HG03439 (cell line): ENCODE measurements at regions not wholly inside any gene's neighbourhood (a gene's known extent, or its start where the extent isn't known, plus 50 kb on each side); places are given as distances from the start of the nearest gene placed in this dataset.
"Not testable (repeated sequence)": the region's sequence is repeated elsewhere in the genome, so short reads cannot be mapped to it uniquely, and the experiment has no call there.

Experiments
- ATAC-seq: cut with Tn5 transposase; IDR thresholded peaks from one replicate; pipeline ENCODE4 v1.9.1; 2021; ENCODE audit warnings: mild to moderate bottlenecking, moderate library complexity; ENCODE audit not compliant: unreplicated experiment

DNA sequence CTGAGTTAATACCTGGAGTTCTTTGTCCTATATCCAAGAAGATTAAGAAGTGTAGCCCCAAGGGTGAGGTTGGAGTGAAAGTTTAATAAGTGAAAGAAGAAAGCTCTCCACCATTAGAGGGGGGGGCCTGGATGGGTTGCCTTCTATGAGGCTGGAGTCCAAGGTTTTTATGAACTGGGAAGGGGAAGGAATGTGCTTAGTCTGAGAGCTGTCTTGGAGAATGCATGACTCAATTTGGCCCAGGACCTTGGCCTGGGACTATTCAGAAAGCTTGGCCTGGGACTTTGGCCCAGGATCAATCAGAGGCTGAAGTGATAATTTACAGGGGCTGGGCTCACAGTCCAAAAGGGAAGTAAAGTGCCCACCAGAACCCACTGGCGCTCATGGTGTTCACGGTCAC is 1049.0 kb upstream of the GRIA3 start:
- no peak for ATAC-seq

DNA sequence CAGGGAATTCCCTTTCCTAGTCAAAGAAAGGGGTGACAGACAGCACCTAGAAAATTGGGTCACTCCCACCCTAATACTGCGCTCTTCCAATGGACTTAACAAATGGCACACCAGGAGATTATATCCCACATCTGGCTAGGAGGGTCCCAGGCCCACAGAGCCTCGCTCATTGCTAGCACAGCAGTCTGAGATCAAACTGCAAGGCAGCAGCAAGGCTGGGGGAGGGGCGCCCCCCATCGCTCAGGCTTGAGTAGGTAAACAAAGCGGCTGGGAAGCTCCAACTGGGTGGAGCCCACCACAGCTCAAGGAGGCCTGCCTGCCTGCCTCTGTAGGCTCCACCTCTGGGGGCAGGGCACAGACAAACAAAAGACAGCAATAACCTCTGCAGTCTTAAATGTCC is 1043.9 kb upstream of the GRIA3 start:
- not testable (repeated sequence) for ATAC-seq

DNA sequence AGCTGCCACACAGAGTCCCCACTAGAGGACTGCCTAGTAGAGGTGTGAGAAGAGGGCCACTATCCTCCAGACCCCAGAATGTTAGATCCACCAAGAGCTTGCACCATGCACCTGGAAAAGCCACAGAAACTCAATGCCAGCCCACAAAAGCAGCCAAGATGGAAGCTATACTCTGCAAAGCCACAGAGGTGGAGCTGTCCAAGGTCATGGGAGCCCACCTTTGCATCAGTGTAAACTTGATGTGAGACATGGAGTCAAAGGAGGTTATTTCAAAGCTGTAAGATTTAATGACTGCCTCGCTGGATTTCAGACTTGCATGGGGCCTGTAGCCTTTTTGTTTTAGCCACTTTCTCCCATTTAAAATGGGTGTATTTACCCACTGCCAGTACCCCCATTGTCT is 1030.1 kb upstream of the GRIA3 start:
- ATAC-seq, result no peak

DNA sequence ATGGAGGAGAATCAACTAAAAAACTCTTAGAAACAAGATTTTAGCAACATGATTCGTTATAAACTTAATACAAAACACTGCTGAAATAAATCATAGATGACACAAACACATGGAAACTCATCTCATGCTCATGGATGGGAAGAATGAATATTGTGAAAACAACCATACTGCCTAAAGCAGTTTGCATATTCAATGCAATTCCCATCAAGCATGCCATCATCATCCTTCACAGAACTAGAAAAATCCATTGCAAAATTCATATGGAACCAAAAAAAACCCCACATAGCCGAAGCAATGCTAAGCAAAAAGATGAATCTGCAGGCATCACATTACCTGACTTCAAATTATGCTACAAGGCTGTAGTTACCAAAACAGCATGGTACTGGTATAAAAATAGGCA is 1015.8 kb upstream of the GRIA3 start:
- no peak for ATAC-seq

DNA sequence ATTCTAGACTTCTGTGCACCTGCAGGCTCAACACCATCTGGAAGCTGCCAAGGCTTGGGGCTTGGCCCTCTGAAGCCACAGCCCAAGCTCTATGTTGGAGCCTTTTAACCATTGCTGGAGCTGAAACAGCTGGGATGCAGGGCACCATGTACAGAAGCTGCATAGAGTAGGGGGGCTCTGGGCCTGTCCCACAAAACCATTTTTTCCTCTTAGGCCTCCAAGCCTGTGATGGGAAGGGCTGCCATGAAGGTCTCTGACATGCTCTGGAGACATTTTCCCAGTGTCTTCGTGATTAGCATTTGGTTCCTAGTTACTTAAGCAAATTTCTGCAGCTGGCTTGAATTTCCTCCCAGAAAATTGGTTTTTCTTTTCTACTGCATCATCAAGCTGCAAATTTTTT is 999.3 kb upstream of the GRIA3 start:
- no peak for ATAC-seq

DNA sequence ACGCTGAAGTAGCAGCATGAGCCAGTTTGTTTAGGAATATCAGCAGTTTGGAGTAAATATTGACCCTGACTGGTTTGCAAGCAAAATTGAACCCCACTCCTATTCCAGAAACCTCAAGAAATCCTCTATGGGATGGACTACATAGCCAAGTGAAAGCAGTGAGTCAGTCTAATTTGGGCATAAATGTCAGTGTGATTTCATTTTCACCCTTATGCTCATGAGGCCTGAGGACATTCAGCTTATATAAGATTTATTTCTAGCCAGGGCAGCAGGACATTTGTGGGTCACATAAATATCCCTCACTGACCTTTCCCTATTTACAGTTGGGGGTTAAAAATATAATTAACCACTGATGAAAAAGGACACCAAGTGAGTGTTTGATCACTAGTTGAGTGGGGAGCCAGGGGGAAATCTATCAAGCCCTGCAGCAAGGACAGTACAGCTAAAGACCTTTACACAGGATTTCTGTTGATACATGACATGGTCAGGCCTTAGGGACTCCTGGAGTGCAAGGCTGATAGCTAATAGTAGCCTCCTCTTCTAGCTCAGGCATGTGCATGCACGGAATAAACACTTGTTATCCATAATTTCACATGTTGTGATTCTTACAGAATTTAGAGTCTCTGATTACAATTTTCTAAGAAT is 996.9 kb upstream of the GRIA3 start:
- ATAC-seq, result no peak

DNA sequence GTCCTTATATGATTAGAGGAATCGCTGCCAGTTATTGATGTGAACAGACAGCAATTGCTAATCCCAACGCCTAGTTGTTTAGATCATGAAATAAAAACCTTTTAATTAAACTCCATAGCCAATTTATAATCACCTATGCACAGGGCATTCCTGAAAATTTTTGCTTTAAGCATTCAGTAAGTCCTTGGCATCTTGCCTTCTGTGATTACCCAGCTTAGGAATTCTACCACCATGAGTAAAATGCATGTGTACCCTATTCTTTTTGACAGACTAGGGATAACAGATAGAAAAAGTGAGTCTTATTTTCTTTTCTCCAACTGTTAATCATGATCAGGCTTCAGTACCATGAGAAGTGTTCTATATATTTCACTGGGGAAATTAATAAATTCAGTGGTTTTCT is 995.3 kb upstream of the GRIA3 start:
- no peak for ATAC-seq

DNA sequence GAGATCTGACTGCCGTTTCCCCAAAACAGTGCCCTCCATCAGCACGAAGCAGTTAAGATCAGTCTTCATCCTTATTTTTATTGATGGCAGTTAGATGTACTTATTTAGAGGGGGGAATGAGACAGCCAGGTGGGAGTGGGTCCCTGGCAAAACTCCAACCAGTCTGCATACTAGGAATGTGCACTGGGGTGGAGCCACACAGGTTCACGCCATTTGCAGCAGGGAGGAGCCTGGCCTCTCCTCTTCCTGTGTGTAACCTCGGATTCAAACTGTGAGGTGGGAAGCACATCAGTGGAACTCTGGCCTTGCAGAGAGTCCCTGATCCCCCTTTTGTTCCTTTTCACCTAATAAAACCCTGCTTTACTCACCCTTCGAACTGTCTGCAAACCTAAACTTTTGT is 987.7 kb upstream of the GRIA3 start:
- ATAC-seq, result no peak

DNA sequence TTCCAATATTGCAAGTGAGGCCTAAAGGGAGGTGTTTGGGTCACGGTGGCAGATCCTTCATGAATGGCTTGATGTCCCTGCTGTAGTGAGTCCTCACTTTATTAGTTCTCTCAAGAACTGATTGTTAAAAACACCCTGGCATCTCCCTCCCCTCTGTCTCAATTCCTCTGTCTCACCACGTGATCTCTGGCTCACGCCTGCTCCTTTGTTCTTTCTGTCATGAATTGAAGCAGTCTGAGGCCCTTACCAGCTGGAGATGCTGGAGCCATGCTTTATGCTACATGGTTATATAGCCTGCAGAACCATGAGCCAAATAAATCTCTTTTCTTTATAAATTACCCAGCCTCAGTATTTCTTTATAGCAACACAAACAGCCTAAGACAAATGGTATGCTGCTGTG is 980.7 kb upstream of the GRIA3 start:
- ATAC-seq, result no peak

DNA sequence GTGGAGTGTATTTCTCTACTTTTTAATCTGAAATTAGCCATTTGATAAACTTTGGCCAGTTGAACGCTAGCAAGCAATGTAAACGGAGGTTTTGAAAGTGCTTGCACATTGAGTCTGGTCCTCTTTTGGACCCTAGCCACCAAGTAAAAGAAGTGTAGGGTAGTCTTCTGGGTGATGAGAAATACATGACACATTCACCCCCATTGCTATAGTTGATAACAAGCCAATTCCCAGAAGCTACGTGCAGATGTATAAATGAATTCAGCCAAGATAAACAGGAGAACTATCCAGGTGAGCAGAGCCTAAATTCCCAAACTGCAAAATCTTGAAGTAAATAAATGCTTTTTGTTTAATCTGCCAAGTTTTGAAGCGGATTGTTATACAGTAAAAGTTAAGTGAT is 965.4 kb upstream of the GRIA3 start:
- no peak for ATAC-seq

DNA sequence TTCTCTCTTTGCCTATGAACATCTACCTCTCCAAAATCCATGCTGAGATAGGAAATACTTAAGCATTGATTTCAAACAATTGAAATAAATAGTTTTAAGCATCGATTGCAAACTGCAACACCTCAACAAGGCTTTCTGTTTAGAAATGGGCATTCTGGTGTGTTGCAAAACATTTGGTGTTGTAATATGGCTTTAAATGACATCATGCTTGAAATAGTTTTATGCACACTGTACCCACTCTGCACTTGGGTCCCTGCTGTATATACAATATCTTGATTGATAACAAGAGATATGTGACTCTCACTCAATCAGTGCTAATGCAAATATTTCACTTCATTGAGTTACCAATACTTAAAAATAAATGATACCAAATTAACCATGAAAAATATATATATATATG is 964.9 kb upstream of the GRIA3 start:
- no peak for ATAC-seq

DNA sequence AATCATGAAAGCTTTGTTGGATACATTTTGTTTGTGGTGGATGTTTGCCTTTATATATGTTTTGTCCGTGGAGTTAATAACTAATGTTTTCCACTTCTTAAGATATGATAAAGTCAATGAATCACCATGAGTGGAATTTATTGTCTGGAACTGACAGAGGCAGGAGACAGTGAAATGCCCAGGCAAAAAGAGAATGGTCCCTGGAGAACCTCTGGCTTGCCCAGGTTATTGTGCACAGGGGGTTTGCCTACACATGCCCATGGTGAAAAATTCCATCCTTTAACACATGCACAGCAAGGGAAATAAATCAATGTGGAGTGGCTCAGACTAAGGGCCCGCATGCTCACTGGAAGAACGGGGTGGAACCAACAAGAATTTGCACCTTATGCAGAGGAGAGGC is 964.3 kb upstream of the GRIA3 start:
- ATAC-seq, result no peak

DNA sequence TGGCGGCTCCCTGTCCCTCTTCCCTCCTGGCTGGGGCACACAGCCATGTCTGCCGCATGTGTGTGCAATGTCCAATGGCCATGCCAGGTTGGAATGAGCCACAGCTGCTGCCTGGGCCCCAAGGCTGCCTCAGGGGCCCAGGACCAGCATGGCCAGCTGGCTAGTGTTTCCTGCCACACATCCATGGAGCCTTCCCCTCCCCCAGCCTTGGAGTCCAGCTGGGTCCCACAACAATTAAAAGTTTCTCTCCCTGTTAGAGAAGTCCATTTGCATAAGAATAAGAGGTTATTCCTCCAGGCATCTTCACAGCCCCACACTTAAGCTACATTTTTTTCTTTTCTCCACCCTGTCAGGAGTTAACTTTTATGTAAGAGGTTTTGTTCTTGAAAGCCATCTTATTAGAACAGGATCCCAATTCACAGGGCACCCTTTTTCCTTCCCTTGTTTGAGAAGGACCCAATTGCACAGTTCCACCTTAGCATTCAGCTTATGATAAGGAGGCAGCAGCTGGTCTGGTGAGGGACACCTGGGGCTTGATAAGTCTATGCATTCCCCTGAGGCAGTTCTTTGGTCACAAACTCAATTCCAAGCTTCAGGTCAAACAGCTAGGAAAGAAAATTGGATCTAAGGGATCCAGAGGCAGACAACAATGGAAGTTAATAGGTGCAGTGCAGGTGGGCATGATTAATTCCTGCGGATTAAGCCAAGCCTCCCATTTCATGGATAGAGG is 963.3 kb upstream of the GRIA3 start:
- no peak for ATAC-seq

DNA sequence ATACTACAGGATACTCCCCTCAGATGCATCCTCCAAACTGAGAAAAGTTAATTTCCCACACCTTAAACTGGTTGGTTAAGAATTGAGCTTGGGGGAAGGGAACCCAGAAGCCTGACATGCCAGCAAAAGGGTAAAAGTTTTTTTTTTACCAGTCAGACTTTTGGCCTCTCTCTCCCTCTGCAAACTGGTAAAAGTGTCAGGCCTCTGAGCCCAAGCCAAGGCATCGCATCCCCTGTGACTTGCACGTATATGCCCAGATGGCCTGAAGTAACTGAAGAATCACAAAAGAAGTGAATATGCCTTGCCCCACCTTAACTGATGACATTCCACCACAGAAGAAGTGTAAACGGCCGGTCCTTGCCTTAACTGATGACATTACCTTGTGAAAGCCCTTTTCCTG is 962.3 kb upstream of the GRIA3 start:
- ATAC-seq, result not testable (repeated sequence)

DNA sequence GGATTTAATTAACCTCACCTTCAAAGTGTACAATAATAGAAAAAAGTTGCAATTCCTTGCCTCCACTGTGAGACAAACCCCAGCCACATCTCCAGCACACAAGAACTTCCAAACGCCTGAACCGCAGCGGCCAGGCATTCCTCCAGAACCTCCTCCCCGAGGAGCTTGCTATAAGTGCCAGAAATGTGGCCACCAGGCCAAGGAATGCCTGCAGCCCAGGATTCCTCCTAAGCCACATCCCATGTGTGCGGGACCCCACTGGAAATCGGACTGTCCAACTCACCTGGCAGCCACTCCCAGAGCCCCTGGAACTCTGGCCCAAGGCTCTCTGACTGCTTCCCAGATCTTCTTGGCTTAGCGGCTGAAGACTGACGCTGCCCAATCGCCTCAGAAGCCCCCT is 959.9 kb upstream of the GRIA3 start:
- ATAC-seq, result not testable (repeated sequence)

DNA sequence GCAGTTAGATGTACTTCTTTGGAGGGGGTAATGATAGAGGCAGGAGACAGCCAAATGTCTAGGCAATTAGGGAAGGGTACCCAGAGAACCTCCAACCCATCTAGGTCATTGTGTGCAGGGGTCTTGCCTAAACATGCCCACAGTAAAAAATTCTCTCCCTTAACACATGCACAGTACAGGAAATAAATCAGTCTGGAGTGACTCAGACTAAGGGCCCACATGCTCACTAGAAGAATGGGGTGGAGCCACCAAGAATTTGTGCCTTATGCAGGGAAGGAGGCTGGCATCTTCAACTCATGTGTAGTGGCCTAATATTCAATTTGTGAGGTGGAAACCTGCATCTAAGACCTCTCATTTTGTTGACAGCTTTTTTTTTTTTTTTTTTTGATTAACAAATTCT is 945.3 kb upstream of the GRIA3 start:
- no peak for ATAC-seq

DNA sequence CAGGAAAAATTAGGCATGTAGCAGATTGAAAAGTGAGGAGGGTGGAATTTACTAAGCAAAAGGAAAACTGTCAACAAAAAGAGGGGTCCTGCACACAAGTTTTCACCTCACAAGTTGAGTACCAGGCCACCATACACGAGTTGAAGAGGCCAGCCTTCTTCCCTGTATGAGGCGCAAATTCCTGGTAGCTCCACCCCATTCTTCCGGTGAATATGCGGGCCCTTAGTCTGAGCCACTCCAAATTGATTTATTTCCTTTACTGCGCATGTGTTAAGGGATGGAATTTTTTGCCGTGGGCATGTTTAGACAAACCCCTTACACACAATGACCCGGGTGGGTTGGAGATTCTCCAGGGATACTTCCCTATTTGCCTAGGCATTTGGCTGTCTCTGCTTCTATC is 942.1 kb upstream of the GRIA3 start:
- ATAC-seq, result no peak

DNA sequence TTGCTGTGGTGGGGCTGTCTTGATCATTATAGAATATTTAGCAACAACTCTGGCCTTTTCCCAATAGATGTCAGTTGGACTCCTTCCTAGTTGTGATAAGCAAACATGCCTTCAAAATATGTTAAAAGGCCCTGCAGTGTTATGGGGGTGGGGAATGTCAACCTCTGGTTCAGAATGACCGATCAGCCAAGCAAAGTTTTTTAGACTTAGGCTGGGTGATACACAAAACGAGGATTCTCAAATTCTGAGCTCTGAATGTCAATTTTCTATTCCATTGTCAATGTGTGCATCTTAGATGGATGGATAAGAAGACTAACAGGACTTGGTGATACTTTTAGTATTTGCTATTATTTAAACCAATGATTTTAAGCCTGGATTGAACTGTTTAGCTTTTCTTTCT is 940.0 kb upstream of the GRIA3 start:
- ATAC-seq, result no peak

DNA sequence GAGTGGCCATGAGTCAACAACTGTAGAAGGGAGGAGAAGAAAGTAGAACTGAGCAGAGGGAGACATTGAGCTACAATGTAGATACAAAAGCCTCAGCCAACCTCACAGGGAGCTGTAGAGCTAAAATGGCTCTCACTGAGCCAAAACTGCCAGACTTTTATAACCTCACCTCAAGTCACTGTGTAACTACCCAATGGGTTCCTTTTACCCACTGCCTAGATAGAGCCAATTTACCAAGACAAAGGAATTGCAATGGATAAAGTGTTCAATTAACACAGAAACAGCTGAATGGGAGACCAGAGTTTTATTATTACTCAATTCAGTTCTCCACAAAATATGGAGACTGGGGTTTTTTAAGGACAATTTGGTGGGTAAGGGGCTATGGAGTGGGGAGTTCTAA is 938.9 kb upstream of the GRIA3 start:
- no peak for ATAC-seq

DNA sequence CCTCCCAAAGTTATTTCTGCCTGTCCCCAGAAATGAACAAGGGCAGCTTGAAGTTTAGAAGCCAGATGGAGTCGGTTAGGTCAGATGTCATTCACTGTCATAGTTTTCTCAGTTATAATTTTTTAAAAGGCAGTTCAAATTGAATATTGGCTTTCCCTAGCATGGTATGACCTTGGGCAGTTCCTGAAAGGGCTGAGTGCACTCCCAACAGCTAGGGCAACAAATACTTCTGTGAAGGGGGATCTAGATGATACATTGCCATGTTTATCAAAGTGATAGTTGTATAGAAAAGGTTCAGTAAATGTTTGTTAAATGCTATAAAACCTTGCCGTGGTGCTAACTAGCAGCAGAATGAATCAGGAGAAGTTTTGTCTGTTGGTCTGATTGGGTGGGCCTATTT is 938.1 kb upstream of the GRIA3 start:
- ATAC-seq, result no peak

DNA sequence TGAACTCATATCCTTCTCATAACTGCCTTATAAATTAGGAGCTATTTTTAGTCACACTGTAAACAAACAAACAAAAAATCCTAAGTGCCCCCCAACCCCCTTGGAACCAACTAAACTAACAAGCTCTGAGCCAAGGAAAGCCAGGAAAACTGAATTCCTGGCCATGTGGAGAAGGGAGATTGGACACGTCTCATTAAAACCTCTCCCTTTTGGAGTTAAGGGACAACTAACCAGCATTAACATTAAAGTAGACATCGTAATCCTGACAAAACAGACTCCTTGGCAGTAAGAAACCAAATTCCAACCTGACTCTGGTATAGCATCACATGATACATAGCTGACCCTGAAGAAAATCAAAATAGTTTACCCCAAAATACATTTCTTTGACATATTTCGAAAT is 937.1 kb upstream of the GRIA3 start:
- no peak for ATAC-seq

DNA sequence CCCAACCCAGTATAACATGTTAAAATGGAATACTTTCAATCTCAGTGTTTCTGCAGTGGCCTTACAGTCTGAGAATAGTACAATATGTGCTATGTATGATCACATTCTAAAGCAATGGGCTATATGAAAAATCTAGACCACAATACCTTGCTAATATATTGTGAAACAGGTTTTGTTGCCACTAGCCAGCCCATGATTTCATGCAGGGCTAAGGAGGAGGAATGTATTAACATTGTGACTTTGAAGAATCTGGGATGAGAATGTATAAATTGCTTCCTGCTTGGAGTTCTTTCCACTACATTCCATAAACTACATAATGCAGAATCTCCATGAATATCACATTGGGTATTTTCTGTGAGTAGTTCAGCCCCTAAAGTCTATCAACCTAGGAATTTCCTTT is 935.4 kb upstream of the GRIA3 start:
- ATAC-seq, result no peak

DNA sequence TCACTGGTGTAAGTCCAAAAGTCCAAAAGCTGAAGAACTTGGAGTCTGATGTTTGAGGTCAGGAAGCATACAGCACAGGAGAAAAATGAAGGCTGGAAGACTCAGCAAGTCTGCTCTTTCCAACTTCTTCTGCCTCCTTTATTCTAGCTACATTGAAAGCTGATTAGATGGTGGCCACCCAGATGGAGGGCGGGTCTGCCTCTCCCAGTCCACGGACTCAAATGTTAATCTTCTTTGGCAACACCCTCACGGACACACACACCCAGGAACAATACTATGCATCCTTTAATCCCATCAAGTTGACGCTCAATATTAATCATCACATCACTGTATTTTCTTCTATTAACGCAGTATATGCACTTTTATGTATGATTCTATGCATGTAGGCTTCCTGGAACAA is 931.6 kb upstream of the GRIA3 start:
- no peak for ATAC-seq
